ENCODE measurements at regions not wholly inside any gene's neighbourhood (a gene's known extent, or its start where the extent isn't known, plus 50 kb on each side); places are given as distances from the start of the nearest gene placed in this dataset.

DNA sequence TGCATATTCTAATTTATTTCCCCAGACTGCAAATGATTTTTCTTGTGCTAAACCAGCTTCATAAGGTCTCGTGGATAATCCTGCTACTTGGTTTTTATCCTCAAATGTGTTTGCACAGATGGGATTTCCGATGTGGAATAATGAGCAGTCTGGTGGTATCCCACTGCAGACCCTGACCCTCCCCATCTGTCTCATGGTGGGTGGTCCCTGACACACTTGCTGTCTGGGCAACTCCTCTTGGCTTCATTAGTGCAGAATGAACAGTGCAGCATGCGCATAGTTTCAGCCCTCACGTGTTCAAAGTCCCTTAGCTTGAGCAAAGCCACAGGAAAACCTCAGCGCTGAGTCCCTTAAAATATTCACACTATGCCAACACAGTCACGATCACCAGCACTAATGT is 996.5 kb downstream of the AACS start:
- H3K4me3 ChIP-seq (ENCODE audit: control extremely low read depth in 1 of 5, extremely low read depth in 1 of 5, insufficient read depth in 1 of 5, low read depth in 2 of 5, low read length in 4 of 5): no peak overlapping the region
- H3K4me2 ChIP-seq (replicated peaks; ENCODE audit: low read depth, low read length, poor library complexity, severe bottlenecking): no peak overlapping the region
- no peaks in the 10 kb centered on the region for H3K79me2 ChIP-seq (ENCODE audit: control insufficient read depth, insufficient read depth, low read length)
- ChIA-PET POLR2A (no interaction called here), CTCF (no interaction called here)
- Mint-ChIP-seq H3K4me3 (no peak overlapping the region), H3K9me3 (ENCODE audit: insufficient read depth) (no peaks in the 10 kb centered on the region), H3K27me3 (no peaks in the 10 kb centered on the region), H3K27ac (no peak overlapping the region), H3K4me1 (no peaks in the 10 kb centered on the region)
- no peak overlapping the region for H2AFZ ChIP-seq (ENCODE audit: insufficient read depth, low read depth, low read length, poor library complexity, severe bottlenecking)
- no peak overlapping the region for H3K9ac ChIP-seq (ENCODE audit: low read length)
- no peaks in the 10 kb centered on the region for H3K4me1 ChIP-seq (ENCODE audit: control insufficient read depth in 2 of 2, insufficient read depth in 2 of 2, low read length in 2 of 2)
- no peak for TF ChIP-seq CTCF (IDR thresholded peaks at IDR 0.05)
- TF ChIP-seq EZH2 (IDR thresholded peaks at IDR 0.05; ENCODE audit: borderline replicate concordance, insufficient read depth, low read depth, low read length, poor library complexity, severe bottlenecking): no peak
- DNase-seq: no peak
- intact Hi-C loops (cut with micrococcal nuclease): no loop called here
- ATAC-seq (ENCODE audit: low read depth): no peak
- H4K20me1 ChIP-seq (ENCODE audit: control insufficient read depth, insufficient read depth, low read length, poor library complexity, severe bottlenecking): no peaks in the 10 kb centered on the region
- H3K27me3 ChIP-seq (replicated peaks in 1 of 4; ENCODE audit: control extremely low read depth in 1 of 4, control insufficient read depth in 3 of 4, insufficient read depth in 4 of 4, low read length in 3 of 4): no peaks in the 10 kb centered on the region
- no peak overlapping the region for H3K27ac ChIP-seq (ENCODE audit: low read length in 2 of 2)
- WGBS (ENCODE audit: insufficient coverage): 89% methylated on average over 3 of the region's 6 CpGs
- no peaks in the 10 kb centered on the region for H3K9me3 ChIP-seq (ENCODE audit: control extremely low read depth in 1 of 3, control insufficient read depth in 2 of 3, insufficient read depth in 1 of 3, low read length in 2 of 3)
- no peaks in the 10 kb centered on the region for H3K36me3 ChIP-seq (replicated peaks in 1 of 2; ENCODE audit: control extremely low read depth in 1 of 2, control insufficient read depth in 1 of 2, extremely low read depth in 1 of 2, insufficient read depth in 2 of 2, low read length in 1 of 2)

GRCh38 chr12:126064028-126064427 is 998.8 kb downstream of the AACS start:
- Histone ChIP-seq H3K4me2 (replicated peaks; ENCODE audit: low read depth, low read length, poor library complexity, severe bottlenecking) (no peak overlapping the region), H3K9ac (ENCODE audit: low read length) (no peak overlapping the region), H3K36me3 (replicated peaks in 1 of 2; ENCODE audit: control extremely low read depth in 1 of 2, control insufficient read depth in 1 of 2, extremely low read depth in 1 of 2, insufficient read depth in 2 of 2, low read length in 1 of 2) (no peaks in the 10 kb centered on the region), H3K27me3 (replicated peaks in 1 of 4; ENCODE audit: control extremely low read depth in 1 of 4, control insufficient read depth in 3 of 4, insufficient read depth in 4 of 4, low read length in 3 of 4) (no peaks in the 10 kb centered on the region), H3K4me3 (ENCODE audit: control extremely low read depth in 1 of 5, extremely low read depth in 1 of 5, insufficient read depth in 1 of 5, low read depth in 2 of 5, low read length in 4 of 5) (no peak overlapping the region), H3K4me1 (ENCODE audit: control insufficient read depth in 2 of 2, insufficient read depth in 2 of 2, low read length in 2 of 2) (no peaks in the 10 kb centered on the region), H4K20me1 (ENCODE audit: control insufficient read depth, insufficient read depth, low read length, poor library complexity, severe bottlenecking) (no peaks in the 10 kb centered on the region), H3K27ac (ENCODE audit: low read length in 2 of 2) (no peak overlapping the region), H3K9me3 (ENCODE audit: control extremely low read depth in 1 of 3, control insufficient read depth in 2 of 3, insufficient read depth in 1 of 3, low read length in 2 of 3) (no peaks in the 10 kb centered on the region), H2AFZ (ENCODE audit: insufficient read depth, low read depth, low read length, poor library complexity, severe bottlenecking) (no peak overlapping the region), H3K79me2 (ENCODE audit: control insufficient read depth, insufficient read depth, low read length) (no peaks in the 10 kb centered on the region)
- 73% methylated on average over 3 of the region's 5 CpGs for WGBS (ENCODE audit: insufficient coverage)
- Mint-ChIP-seq H3K27me3 (no peaks in the 10 kb centered on the region), H3K27ac (no peak overlapping the region), H3K4me1 (no peaks in the 10 kb centered on the region), H3K9me3 (ENCODE audit: insufficient read depth) (no peaks in the 10 kb centered on the region), H3K4me3 (no peak overlapping the region)
- ATAC-seq (ENCODE audit: low read depth) (no peak), DNase-seq (no peak)
- intact Hi-C loops (cut with micrococcal nuclease): no loop called here
- POLR2A ChIA-PET: no interaction called here
- TF ChIP-seq CTCF (IDR thresholded peaks at IDR 0.05): no peak
- no peak for TF ChIP-seq EZH2 (IDR thresholded peaks at IDR 0.05; ENCODE audit: borderline replicate concordance, insufficient read depth, low read depth, low read length, poor library complexity, severe bottlenecking)
- CTCF ChIA-PET: no interaction called here

All from B cell (primary cell).